Karpas-422 (cell line): ENCODE measurements at regions not wholly inside any gene's neighbourhood (a gene's known extent, or its start where the extent isn't known, plus 50 kb on each side); places are given as distances from the start of the nearest gene placed in this dataset.

ENCODE experiments used
- DNase-seq: peaks from one replicate; pipeline ENCODE4 v3.0.0-alpha.2; 2015
- H2AFZ ChIP-seq: fragments of 200-600 bp; sonication (generic); 2 replicates; pipeline ENCODE4 v1.6.1; 2014; ENCODE audit warnings: antibody characterized with exemption, low read length, mixed read lengths
- H3K27ac ChIP-seq: fragments of 200-600 bp; sonication (generic); 2 replicates; pipeline ENCODE4 v1.5.1; 2014; ENCODE audit warnings: mild to moderate bottlenecking, low read length, moderate library complexity
- H3K27me3 ChIP-seq: fragments of 200-600 bp; sonication (generic); 2 replicates; pipeline ENCODE4 v1.6.1; 2014; ENCODE audit warnings: low read length, mixed read lengths
- H3K36me3 ChIP-seq: fragments of 200-600 bp; sonication (generic); 2 replicates; pipeline ENCODE4 v1.6.1; 2014; ENCODE audit warnings: low read length, mixed read lengths; ENCODE audit not compliant: insufficient read depth
- H3K4me1 ChIP-seq: fragments of 200-600 bp; sonication (generic); 2 replicates; pipeline ENCODE4 v1.6.1; 2014; ENCODE audit warnings: mild to moderate bottlenecking, low read length, mixed read lengths
- H3K4me2 ChIP-seq: fragments of 200-600 bp; sonication (generic); 2 replicates; pipeline ENCODE4 v1.6.1; 2014; ENCODE audit warnings: low read length, low read depth, mild to moderate bottlenecking; ENCODE audit not compliant: poor library complexity, severe bottlenecking
- H3K4me3 ChIP-seq: fragments of 200-600 bp; sonication (generic); 2 replicates; pipeline ENCODE4 v1.5.1; 2014; ENCODE audit warnings: mild to moderate bottlenecking, antibody characterized with exemption, low read length, mixed read lengths
- H3K79me2 ChIP-seq: fragments of 200-600 bp; sonication (generic); 2 replicates; pipeline ENCODE4 v1.6.1; 2014; ENCODE audit warnings: mild to moderate bottlenecking, low read length, mixed read lengths
- H3K9ac ChIP-seq: fragments of 200-600 bp; sonication (generic); 2 replicates; pipeline ENCODE4 v1.6.0; 2014; ENCODE audit warnings: low read length
- H3K9me2 ChIP-seq: fragments of 200-600 bp; sonication (generic), shearing (Covaris generic); replicated peaks from 2 replicates; pipeline ENCODE4 v1.6.0; 2014; ENCODE audit warnings: mild to moderate bottlenecking, low read length, moderate library complexity; ENCODE audit not compliant: insufficient read depth
- H3K9me3 ChIP-seq: fragments of 300-700, 200-600 bp; sonication (generic); 2 replicates; pipeline ENCODE4 v1.6.1; 2014; ENCODE audit warnings: low read length, mixed read lengths
- H4K20me1 ChIP-seq: fragments of 200-600 bp; sonication (generic); 2 replicates; pipeline ENCODE4 v1.6.1; 2014; ENCODE audit warnings: mild to moderate bottlenecking, antibody characterized with exemption, low read length, low read depth; ENCODE audit not compliant: insufficient read depth

DNA sequence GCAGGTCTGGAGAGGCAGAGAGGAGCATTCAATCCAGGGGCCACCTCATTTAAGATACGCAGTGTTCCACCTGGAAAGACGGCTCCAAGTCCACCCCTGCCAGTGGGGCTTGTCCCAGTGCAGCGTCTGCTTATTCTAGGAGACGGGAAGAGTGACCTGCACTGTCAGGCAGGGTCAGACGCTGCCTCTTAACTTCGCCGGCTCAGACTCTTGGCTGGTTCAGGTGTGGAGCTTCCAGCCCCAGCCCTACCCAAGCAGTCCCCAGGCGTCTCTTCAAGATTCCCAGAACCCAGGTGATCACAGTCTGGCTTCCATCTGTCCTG is 208.5 kb downstream of the TFCP2L1 start:
- Histone ChIP-seq H3K4me3 (no peak overlapping the region), H3K9ac (no peak overlapping the region), H3K27ac (no peak overlapping the region), H2AFZ (no peak overlapping the region), H3K79me2 (no peaks in the 10 kb centered on the region), H3K4me1 (no peaks in the 10 kb centered on the region), H3K27me3 (no peaks in the 10 kb centered on the region), H3K9me3 (no peaks in the 10 kb centered on the region), H4K20me1 (0 out of 2 replicates have a peak, but pooled peaks cover 9% of the 10 kb centered on the region), H3K4me2 (no peak overlapping the region), H3K36me3 (no peaks in the 10 kb centered on the region), H3K9me2 (no peaks in the 10 kb centered on the region)
- no peak for DNase-seq

DNA sequence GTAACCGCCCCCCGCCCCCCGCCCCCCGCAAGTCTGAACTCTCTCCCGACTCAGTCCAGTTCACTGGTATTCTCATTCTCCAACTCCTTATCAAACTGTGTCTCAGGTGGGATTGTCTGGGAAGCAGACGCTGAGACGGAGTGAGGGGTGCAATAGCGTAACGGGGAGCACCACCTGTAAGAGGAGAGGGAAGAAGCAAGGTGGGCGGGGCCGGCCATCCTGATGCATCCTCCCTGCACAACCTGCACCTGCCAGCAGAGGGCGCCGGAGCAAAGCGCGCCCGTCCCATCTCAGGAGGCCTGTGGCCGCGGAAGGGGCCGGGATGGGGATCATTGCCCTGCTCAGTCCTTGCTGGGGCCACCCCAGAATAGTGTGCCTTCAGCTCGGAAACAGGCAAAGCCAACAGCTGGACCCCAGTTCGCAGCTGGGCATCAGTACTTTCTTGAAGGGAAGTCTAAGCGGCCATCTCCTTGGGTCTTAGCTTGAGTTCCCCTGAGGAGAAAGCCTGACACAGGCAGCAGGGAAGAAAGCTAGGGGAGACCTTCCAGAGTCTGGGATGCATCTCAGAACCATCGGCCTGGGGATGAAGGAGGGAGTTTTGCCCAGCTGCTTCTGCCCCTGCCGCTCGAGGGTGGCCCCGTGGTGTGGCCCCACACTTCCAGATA is 208.0 kb downstream of the TFCP2L1 start:
- H3K9me3 ChIP-seq = no peaks in the 10 kb centered on the region
- H3K9me2 ChIP-seq = no peaks in the 10 kb centered on the region
- no peaks in the 10 kb centered on the region for H3K79me2 ChIP-seq
- no peak overlapping the region for H3K9ac ChIP-seq
- no peak overlapping the region for H3K4me3 ChIP-seq
- peak; percentile 87 for DNase-seq
- H2AFZ ChIP-seq = no peak overlapping the region
- H4K20me1 ChIP-seq = 0 out of 2 replicates have a peak, but pooled peaks cover 9% of the 10 kb centered on the region
- H3K4me1 ChIP-seq = no peaks in the 10 kb centered on the region
- H3K27me3 ChIP-seq = no peaks in the 10 kb centered on the region
- H3K36me3 ChIP-seq = no peaks in the 10 kb centered on the region
- H3K27ac ChIP-seq = no peak overlapping the region
- H3K4me2 ChIP-seq = no peak overlapping the region

DNA sequence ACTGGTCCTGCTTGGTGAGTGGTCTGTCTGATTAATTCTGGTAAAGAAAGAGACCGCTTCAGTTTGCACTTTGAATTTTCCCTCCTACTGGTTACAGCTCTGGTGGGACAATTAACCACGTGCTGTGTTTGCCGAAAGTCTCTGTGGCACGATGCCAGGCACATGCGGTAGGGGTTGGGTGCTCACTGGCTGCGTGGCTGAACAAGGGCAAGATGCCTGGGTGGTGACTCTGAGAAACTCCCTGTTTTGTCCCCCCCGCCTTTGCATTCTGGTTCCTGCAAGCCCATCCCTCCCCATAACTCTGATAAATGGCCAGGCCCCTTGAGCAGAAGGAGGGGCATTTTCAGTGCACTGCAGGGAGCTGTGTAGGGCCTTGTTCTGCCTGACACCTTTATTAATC is 206.1 kb downstream of the TFCP2L1 start:
- no peak for DNase-seq
- Histone ChIP-seq H3K79me2 (no peaks in the 10 kb centered on the region), H3K4me1 (no peaks in the 10 kb centered on the region), H3K4me3 (no peak overlapping the region), H3K36me3 (no peaks in the 10 kb centered on the region), H3K27me3 (no peaks in the 10 kb centered on the region), H3K4me2 (no peak overlapping the region), H3K27ac (no peak overlapping the region), H3K9me3 (no peaks in the 10 kb centered on the region), H2AFZ (no peak overlapping the region), H4K20me1 (0 out of 2 replicates have a peak, but pooled peaks cover 9% of the 10 kb centered on the region), H3K9me2 (no peaks in the 10 kb centered on the region), H3K9ac (no peak overlapping the region)

DNA sequence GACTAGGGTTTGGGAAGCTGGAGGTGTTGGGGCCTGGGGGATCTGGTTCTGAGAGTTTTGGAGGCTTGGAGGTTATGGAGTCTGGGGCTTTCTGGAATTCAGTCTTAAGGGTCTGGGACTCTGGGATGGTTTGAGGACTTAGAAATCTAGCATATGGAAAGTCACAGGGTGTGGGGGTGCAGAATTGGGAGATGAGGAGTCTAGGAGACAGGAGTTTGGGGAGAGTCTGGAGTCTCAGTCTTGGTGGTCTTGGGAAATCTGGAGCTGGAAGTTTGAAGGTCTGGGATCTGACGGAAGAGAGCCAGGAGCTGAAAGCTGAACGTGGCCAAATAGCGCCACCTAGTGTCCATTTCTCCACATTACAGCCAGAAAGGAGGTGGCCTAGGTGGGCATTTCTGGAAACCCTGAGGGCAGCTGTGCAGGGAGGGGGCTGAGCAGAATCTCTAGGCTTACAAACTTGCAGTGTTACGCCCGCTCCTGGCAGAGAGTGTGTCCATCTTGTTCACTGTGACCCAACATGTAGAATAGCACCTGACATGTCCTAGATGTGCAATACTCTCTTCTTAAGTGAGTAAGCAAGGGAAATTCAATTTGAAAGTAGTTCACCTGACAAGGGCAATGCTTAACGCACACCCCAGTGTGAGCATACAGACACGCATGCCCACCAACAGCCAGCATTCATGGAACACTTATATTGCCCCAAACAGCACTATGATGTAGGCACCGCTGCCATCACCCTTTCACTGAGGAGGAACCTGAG is 204.8 kb downstream of the TFCP2L1 start:
- Histone ChIP-seq H3K9me2 (no peaks in the 10 kb centered on the region), H3K9ac (no peak overlapping the region), H3K4me3 (no peak overlapping the region), H3K27me3 (no peaks in the 10 kb centered on the region), H3K9me3 (no peaks in the 10 kb centered on the region), H4K20me1 (0 out of 2 replicates have a peak, but pooled peaks cover 9% of the 10 kb centered on the region), H3K36me3 (no peaks in the 10 kb centered on the region), H3K79me2 (no peaks in the 10 kb centered on the region), H3K4me2 (no peak overlapping the region), H3K27ac (no peak overlapping the region), H2AFZ (no peak overlapping the region), H3K4me1 (no peaks in the 10 kb centered on the region)
- DNase-seq = peak; percentile 78

DNA sequence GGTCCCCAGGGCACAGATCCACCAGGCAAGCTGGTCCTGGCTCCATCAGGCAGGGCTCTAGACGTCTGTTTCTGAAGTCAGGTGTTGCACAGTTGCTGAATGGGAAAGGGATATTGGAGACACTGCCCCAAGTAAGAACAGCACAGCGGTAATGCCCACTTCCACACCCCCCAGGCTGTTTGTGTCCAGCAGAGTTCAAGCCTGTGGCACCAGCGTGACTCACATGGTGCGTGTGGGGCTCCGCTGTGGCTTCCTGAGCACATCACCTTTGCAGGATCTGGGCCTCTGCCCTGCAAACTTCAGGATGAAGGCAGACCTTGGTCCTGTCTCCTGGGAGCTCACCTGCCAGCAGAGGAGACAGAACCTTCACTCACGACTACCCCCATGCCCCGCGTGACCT is 203.3 kb downstream of the TFCP2L1 start:
- H3K4me2 ChIP-seq = no peak overlapping the region
- no peaks in the 10 kb centered on the region for H3K9me3 ChIP-seq
- H3K27me3 ChIP-seq = no peaks in the 10 kb centered on the region
- H3K4me3 ChIP-seq = no peak overlapping the region
- no peaks in the 10 kb centered on the region for H3K4me1 ChIP-seq
- H3K9ac ChIP-seq = no peak overlapping the region
- DNase-seq = no peak
- no peaks in the 10 kb centered on the region for H3K9me2 ChIP-seq
- no peak overlapping the region for H2AFZ ChIP-seq
- H3K27ac ChIP-seq = no peak overlapping the region
- 0 out of 2 replicates have a peak, but pooled peaks cover 2% of the 10 kb centered on the region for H4K20me1 ChIP-seq
- no peaks in the 10 kb centered on the region for H3K36me3 ChIP-seq
- H3K79me2 ChIP-seq = no peaks in the 10 kb centered on the region

DNA sequence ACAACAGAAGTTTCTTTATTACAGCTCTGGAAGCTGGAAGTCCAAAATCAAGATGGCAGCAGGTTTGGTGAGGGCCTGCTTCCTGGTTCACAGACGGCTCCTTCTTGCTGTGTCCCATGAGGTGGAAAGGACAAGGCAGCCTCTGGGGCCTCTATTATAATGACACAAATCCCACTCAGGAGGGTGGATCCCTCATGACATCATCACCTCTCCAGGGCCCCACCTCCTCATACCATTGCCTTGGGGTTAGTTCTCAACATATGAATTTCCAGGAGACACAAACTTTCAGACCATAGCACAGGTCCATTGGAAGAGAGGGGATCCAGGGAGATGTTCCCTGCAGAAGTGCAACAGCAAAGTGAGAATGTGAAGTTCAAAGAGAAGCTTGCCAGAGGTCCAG is 202.8 kb downstream of the TFCP2L1 start:
- no peaks in the 10 kb centered on the region for H3K4me1 ChIP-seq
- H3K79me2 ChIP-seq = no peaks in the 10 kb centered on the region
- no peak overlapping the region for H3K9ac ChIP-seq
- H3K9me2 ChIP-seq = no peaks in the 10 kb centered on the region
- no peaks in the 10 kb centered on the region for H3K27me3 ChIP-seq
- no peaks in the 10 kb centered on the region for H3K9me3 ChIP-seq
- H3K4me3 ChIP-seq = no peak overlapping the region
- no peak overlapping the region for H2AFZ ChIP-seq
- H3K36me3 ChIP-seq = no peaks in the 10 kb centered on the region
- no peak overlapping the region for H3K4me2 ChIP-seq
- H4K20me1 ChIP-seq = 0 out of 2 replicates have a peak, but pooled peaks cover 2% of the 10 kb centered on the region
- H3K27ac ChIP-seq = no peak overlapping the region
- DNase-seq = no peak

DNA sequence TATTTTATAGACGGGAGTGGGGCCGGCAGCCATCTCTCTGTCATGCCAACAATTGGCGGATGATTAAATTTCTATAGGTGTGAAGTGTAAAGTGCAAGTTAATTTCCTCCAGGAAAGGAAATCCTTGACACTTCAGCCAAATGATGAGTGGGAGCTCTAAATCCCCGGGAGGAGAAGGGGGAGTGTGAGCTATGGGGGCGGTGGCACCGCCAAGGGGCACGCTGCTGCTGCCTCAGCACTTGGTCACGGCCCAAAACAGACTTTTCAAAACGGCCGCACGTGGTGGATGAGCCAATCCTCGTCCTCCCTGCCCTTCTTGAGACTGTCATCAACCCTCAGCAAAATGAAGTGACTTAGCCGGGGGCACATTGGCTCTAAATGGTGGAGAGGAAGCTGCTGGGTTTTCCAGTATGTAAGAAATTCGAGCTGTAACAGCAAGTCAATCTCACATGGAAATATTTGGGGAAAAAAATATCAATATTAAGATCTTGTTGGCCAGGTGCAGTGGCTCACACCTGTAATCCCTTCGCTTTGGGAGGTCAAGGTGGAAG is 200.8 kb downstream of the TFCP2L1 start:
- H3K9me2 ChIP-seq = no peaks in the 10 kb centered on the region
- 0 out of 2 replicates have a peak, but pooled peaks cover 1% of the 10 kb centered on the region for H4K20me1 ChIP-seq
- no peak overlapping the region for H3K4me3 ChIP-seq
- no peaks in the 10 kb centered on the region for H3K9me3 ChIP-seq
- H2AFZ ChIP-seq = no peak overlapping the region
- H3K79me2 ChIP-seq = no peaks in the 10 kb centered on the region
- H3K9ac ChIP-seq = no peak overlapping the region
- no peak for DNase-seq
- H3K36me3 ChIP-seq = no peaks in the 10 kb centered on the region
- no peak overlapping the region for H3K27ac ChIP-seq
- H3K4me1 ChIP-seq = no peaks in the 10 kb centered on the region
- H3K4me2 ChIP-seq = no peak overlapping the region
- H3K27me3 ChIP-seq = no peaks in the 10 kb centered on the region

DNA sequence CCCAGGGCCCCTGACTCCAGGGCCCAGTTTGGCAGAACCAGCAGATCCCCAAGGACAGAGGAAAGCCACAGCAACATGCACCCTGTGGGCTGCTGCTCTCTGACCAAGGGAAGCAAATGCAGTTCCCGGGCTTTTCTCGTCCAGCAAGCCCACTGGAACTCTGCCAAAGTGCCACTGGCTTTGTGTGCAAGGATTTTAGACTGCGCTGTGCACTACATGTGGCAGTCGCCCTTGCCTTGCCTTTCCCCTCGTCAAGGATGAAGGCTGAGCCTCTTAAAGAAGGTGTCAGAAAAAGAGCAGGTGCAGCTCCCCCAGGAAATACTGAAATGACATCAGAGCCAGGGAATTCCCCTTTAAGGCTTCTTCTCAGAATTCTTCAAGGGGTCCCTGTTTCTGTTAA is 199.2 kb downstream of the TFCP2L1 start:
- H3K4me3 ChIP-seq = no peak overlapping the region
- DNase-seq = no peak
- H3K4me2 ChIP-seq = no peak overlapping the region
- H3K79me2 ChIP-seq = no peaks in the 10 kb centered on the region
- H3K27ac ChIP-seq = no peak overlapping the region
- no peak overlapping the region for H3K9ac ChIP-seq
- no peaks in the 10 kb centered on the region for H3K9me2 ChIP-seq
- no peaks in the 10 kb centered on the region for H4K20me1 ChIP-seq
- H3K36me3 ChIP-seq = no peaks in the 10 kb centered on the region
- H3K9me3 ChIP-seq = no peaks in the 10 kb centered on the region
- no peak overlapping the region for H2AFZ ChIP-seq
- H3K27me3 ChIP-seq = no peaks in the 10 kb centered on the region
- H3K4me1 ChIP-seq = no peaks in the 10 kb centered on the region
